ENCODE measurements at regions not wholly inside any gene's neighbourhood (a gene's known extent, or its start where the extent isn't known, plus 50 kb on each side); places are given as distances from the start of the nearest gene placed in this dataset.

GRCh38 chr21:20730441-20730840 is 267.8 kb upstream of the NCAM2 start:
- DNase-seq (no peak), ATAC-seq (no peak)
- Histone ChIP-seq H3K36me3 (ENCODE audit: control insufficient read depth in 2 of 3, insufficient read depth in 3 of 3, low read length in 3 of 3) (no peaks in the 10 kb centered on the region), H3K27ac (ENCODE audit: low read depth, low read length) (no peak overlapping the region), H3K9me3 (ENCODE audit: control insufficient read depth in 2 of 3, low read length in 3 of 3) (peaks cover 0 to 6% (median 0%) of the 10 kb centered on the region in 3 experiments), H3K4me1 (ENCODE audit: control insufficient read depth in 2 of 2, insufficient read depth in 2 of 2, low read length in 2 of 2) (no peaks in the 10 kb centered on the region), H3K4me3 (ENCODE audit: low read length) (no peak overlapping the region), H3K27me3 (ENCODE audit: control insufficient read depth in 2 of 2, insufficient read depth in 2 of 2, low read length in 2 of 2) (no peaks in the 10 kb centered on the region)
- Mint-ChIP-seq H3K4me1 (no peaks in the 10 kb centered on the region), H3K4me3 (no peak overlapping the region), H3K27me3 (peaks cover 0 to 2% (median 0%) of the 10 kb centered on the region in 5 donors), H3K9me3 (peaks cover 0 to 16% (median 4%) of the 10 kb centered on the region in 11 donors), H3K36me3 (no peaks in the 10 kb centered on the region), H3K27ac (no peak overlapping the region)
- ChIA-PET POLR2A (no interaction called here), CTCF (no interaction called here)
- intact Hi-C loops (cut with micrococcal nuclease) = no loop called here

- Mint-ChIP-seq H3K36me3 (peaks cover 0 to 7% (median 0%) of the 10 kb centered on the region in 5 donors), H3K27ac (no peak overlapping the region)
- CTCF ChIA-PET = no interaction called here
Measured at GRCh38 chr21:20735257-20735656, 263.0 kb upstream of the NCAM2 start.

GRCh38 chr21:20737227-20737913 is 260.8 kb upstream of the NCAM2 start:
- ChIA-PET CTCF (no interaction called here), POLR2A (no interaction called here)
- H3K27me3 Mint-ChIP-seq = peaks cover 0 to 3% (median 0%) of the 10 kb centered on the region in 5 donors
- no peak overlapping the region for H3K27ac Mint-ChIP-seq
- H3K4me3 ChIP-seq (ENCODE audit: low read length) = no peak overlapping the region
- no peaks in the 10 kb centered on the region for H3K27me3 ChIP-seq (ENCODE audit: control insufficient read depth in 2 of 2, insufficient read depth in 2 of 2, low read length in 2 of 2)
- DNase-seq (no peak), ATAC-seq (no peak)
- no peaks in the 10 kb centered on the region for H3K36me3 ChIP-seq (ENCODE audit: control insufficient read depth in 2 of 3, insufficient read depth in 3 of 3, low read length in 3 of 3)
- H3K9me3 ChIP-seq (ENCODE audit: control insufficient read depth in 2 of 3, low read length in 3 of 3) = no peaks in the 10 kb centered on the region
- H3K36me3 Mint-ChIP-seq = peaks cover 0 to 7% (median 0%) of the 10 kb centered on the region in 5 donors
- H3K27ac ChIP-seq (ENCODE audit: low read depth, low read length) = no peak overlapping the region
- no peaks in the 10 kb centered on the region for H3K4me1 Mint-ChIP-seq
- intact Hi-C loops (cut with micrococcal nuclease) = no loop called here
- no peaks in the 10 kb centered on the region for H3K4me1 ChIP-seq (ENCODE audit: control insufficient read depth in 2 of 2, insufficient read depth in 2 of 2, low read length in 2 of 2)
- H3K9me3 Mint-ChIP-seq = peaks cover 2 to 29% (median 10%) of the 10 kb centered on the region in 11 donors
- no peak overlapping the region for H3K4me3 Mint-ChIP-seq

More at GRCh38 chr21:20735257-20735656, 263.0 kb upstream of the NCAM2 start:
- Histone ChIP-seq H3K36me3 (ENCODE audit: control insufficient read depth in 2 of 3, insufficient read depth in 3 of 3, low read length in 3 of 3) (no peaks in the 10 kb centered on the region), H3K4me1 (ENCODE audit: control insufficient read depth in 2 of 2, insufficient read depth in 2 of 2, low read length in 2 of 2) (no peaks in the 10 kb centered on the region), H3K27ac (ENCODE audit: low read depth, low read length) (no peak overlapping the region), H3K27me3 (ENCODE audit: control insufficient read depth in 2 of 2, insufficient read depth in 2 of 2, low read length in 2 of 2) (no peaks in the 10 kb centered on the region), H3K9me3 (ENCODE audit: control insufficient read depth in 2 of 3, low read length in 3 of 3) (peaks cover 0 to 6% (median 0%) of the 10 kb centered on the region in 3 experiments), H3K4me3 (ENCODE audit: low read length) (no peak overlapping the region)
- intact Hi-C loops (cut with micrococcal nuclease) = no loop called here
- DNase-seq = no peak
- Mint-ChIP-seq H3K4me3 (no peak overlapping the region), H3K4me1 (no peaks in the 10 kb centered on the region), H3K9me3 (peaks cover 2 to 23% (median 11%) of the 10 kb centered on the region in 11 donors), H3K27me3 (peaks cover 0 to 3% (median 0%) of the 10 kb centered on the region in 5 donors)
- POLR2A ChIA-PET = no interaction called here
- no peak for ATAC-seq

- Histone ChIP-seq H3K36me3 (ENCODE audit: control insufficient read depth in 2 of 3, insufficient read depth in 3 of 3, low read length in 3 of 3) (no peaks in the 10 kb centered on the region), H3K27ac (ENCODE audit: low read depth, low read length) (no peak overlapping the region), H3K4me1 (ENCODE audit: control insufficient read depth in 2 of 2, insufficient read depth in 2 of 2, low read length in 2 of 2) (no peaks in the 10 kb centered on the region), H3K4me3 (ENCODE audit: low read length) (no peak overlapping the region), H3K9me3 (ENCODE audit: control insufficient read depth in 2 of 3, low read length in 3 of 3) (no peaks in the 10 kb centered on the region), H3K27me3 (ENCODE audit: control insufficient read depth in 2 of 2, insufficient read depth in 2 of 2, low read length in 2 of 2) (no peaks in the 10 kb centered on the region)
- POLR2A ChIA-PET = no interaction called here
- DNase-seq (no peak), ATAC-seq (no peak)
- Mint-ChIP-seq H3K36me3 (peaks cover 0 to 7% (median 0%) of the 10 kb centered on the region in 5 donors), H3K27me3 (peaks cover 0 to 3% (median 0%) of the 10 kb centered on the region in 5 donors), H3K27ac (no peak overlapping the region), H3K4me3 (no peak overlapping the region), H3K9me3 (peaks cover 2 to 29% (median 9%) of the 10 kb centered on the region in 11 donors), H3K4me1 (no peaks in the 10 kb centered on the region)
- intact Hi-C loops (cut with micrococcal nuclease) = no loop called here
- CTCF ChIA-PET = no interaction called here
Measured at GRCh38 chr21:20739421-20739820, 258.8 kb upstream of the NCAM2 start.

- intact Hi-C loops (cut with micrococcal nuclease) = no loop called here
- ChIA-PET CTCF (no interaction called here), POLR2A (no interaction called here)
- H3K27ac Mint-ChIP-seq = no peak overlapping the region
- H3K27me3 Mint-ChIP-seq = no peaks in the 10 kb centered on the region
- peaks cover 1 to 25% (median 10%) of the 10 kb centered on the region in 11 donors for H3K9me3 Mint-ChIP-seq
- Histone ChIP-seq H3K9me3 (ENCODE audit: control insufficient read depth in 2 of 3, low read length in 3 of 3) (no peaks in the 10 kb centered on the region), H3K4me3 (ENCODE audit: low read length) (no peak overlapping the region), H3K27me3 (ENCODE audit: control insufficient read depth in 2 of 2, insufficient read depth in 2 of 2, low read length in 2 of 2) (no peaks in the 10 kb centered on the region), H3K4me1 (ENCODE audit: control insufficient read depth in 2 of 2, insufficient read depth in 2 of 2, low read length in 2 of 2) (no peaks in the 10 kb centered on the region), H3K36me3 (ENCODE audit: control insufficient read depth in 2 of 3, insufficient read depth in 3 of 3, low read length in 3 of 3) (no peaks in the 10 kb centered on the region), H3K27ac (ENCODE audit: low read depth, low read length) (no peak overlapping the region)
- H3K36me3 Mint-ChIP-seq = peaks cover 0 to 7% (median 0%) of the 10 kb centered on the region in 5 donors
- no peak for ATAC-seq
- H3K4me1 Mint-ChIP-seq = no peaks in the 10 kb centered on the region
- H3K4me3 Mint-ChIP-seq = no peak overlapping the region
- DNase-seq = no peak
Measured at GRCh38 chr21:20741445-20741844, 256.8 kb upstream of the NCAM2 start.

GRCh38 chr21:20760221-20760620 is 238.0 kb upstream of the NCAM2 start:
- Mint-ChIP-seq H3K27ac (no peak overlapping the region), H3K36me3 (no peaks in the 10 kb centered on the region), H3K4me1 (no peaks in the 10 kb centered on the region), H3K9me3 (peaks cover 0 to 23% (median 3%) of the 10 kb centered on the region in 11 donors), H3K4me3 (no peak overlapping the region), H3K27me3 (no peaks in the 10 kb centered on the region)
- Histone ChIP-seq H3K4me3 (ENCODE audit: low read length) (no peak overlapping the region), H3K27ac (ENCODE audit: low read depth, low read length) (no peak overlapping the region), H3K4me1 (ENCODE audit: control insufficient read depth in 2 of 2, insufficient read depth in 2 of 2, low read length in 2 of 2) (no peaks in the 10 kb centered on the region), H3K36me3 (ENCODE audit: control insufficient read depth in 2 of 3, insufficient read depth in 3 of 3, low read length in 3 of 3) (no peaks in the 10 kb centered on the region), H3K9me3 (ENCODE audit: control insufficient read depth in 2 of 3, low read length in 3 of 3) (no peaks in the 10 kb centered on the region), H3K27me3 (ENCODE audit: control insufficient read depth in 2 of 2, insufficient read depth in 2 of 2, low read length in 2 of 2) (no peaks in the 10 kb centered on the region)
- intact Hi-C loops (cut with micrococcal nuclease) = no loop called here
- POLR2A ChIA-PET = no interaction called here
- DNase-seq (no peak), ATAC-seq (no peak)
- CTCF ChIA-PET = no interaction called here

GRCh38 chr21:20774737-20775136 is 223.5 kb upstream of the NCAM2 start:
- Mint-ChIP-seq H3K27me3 (no peaks in the 10 kb centered on the region), H3K4me3 (no peak overlapping the region), H3K36me3 (peaks cover 0 to 5% (median 0%) of the 10 kb centered on the region in 5 donors), H3K4me1 (no peaks in the 10 kb centered on the region), H3K27ac (no peak overlapping the region), H3K9me3 (peaks cover 0 to 17% (median 6%) of the 10 kb centered on the region in 11 donors)
- Histone ChIP-seq H3K27ac (ENCODE audit: low read depth, low read length) (no peak overlapping the region), H3K4me3 (ENCODE audit: low read length) (no peak overlapping the region), H3K4me1 (ENCODE audit: control insufficient read depth in 2 of 2, insufficient read depth in 2 of 2, low read length in 2 of 2) (no peaks in the 10 kb centered on the region), H3K27me3 (ENCODE audit: control insufficient read depth in 2 of 2, insufficient read depth in 2 of 2, low read length in 2 of 2) (no peaks in the 10 kb centered on the region), H3K9me3 (ENCODE audit: control insufficient read depth in 2 of 3, low read length in 3 of 3) (peaks cover 0 to 3% (median 0%) of the 10 kb centered on the region in 3 experiments), H3K36me3 (ENCODE audit: control insufficient read depth in 2 of 3, insufficient read depth in 3 of 3, low read length in 3 of 3) (no peaks in the 10 kb centered on the region)
- ATAC-seq (no peak), DNase-seq (no peak)
- POLR2A ChIA-PET = no interaction called here
- CTCF ChIA-PET = no interaction called here
- intact Hi-C loops (cut with micrococcal nuclease) = no loop called here
